H9 (cell line): ENCODE measurements at regions not wholly inside any gene's neighbourhood (a gene's known extent, or its start where the extent isn't known, plus 50 kb on each side); places are given as distances from the start of the nearest gene placed in this dataset.
A peak's percentile ranks its signal among the peaks of the same experiment; 100 is the strongest.

Experiments
- DNase-seq: peaks from one replicate; pipeline ENCODE4 v3.0.0-alpha.2; 2017
- H2AFZ ChIP-seq: one replicate; pipeline ENCODE4 v1.6.1; 2013; ENCODE audit warnings: mild to moderate bottlenecking, low read length, control low read depth, moderate library complexity
- H2AK5ac ChIP-seq: 2 replicates; pipeline ENCODE4 v1.6.1; 2013; ENCODE audit warnings: low read length, control low read depth, mixed read lengths; ENCODE audit not compliant: insufficient read length
- H2BK120ac ChIP-seq: one replicate; pipeline ENCODE4 v1.6.1; 2013; ENCODE audit warnings: low read depth, mild to moderate bottlenecking, low read length, control low read depth, inconsistent platforms; ENCODE audit not compliant: poor library complexity, severe bottlenecking
- H2BK12ac ChIP-seq: 2 replicates; pipeline ENCODE4 v1.6.1; 2013; ENCODE audit warnings: low read length, control low read depth, mixed read lengths, low read depth; ENCODE audit not compliant: insufficient read length
- H2BK15ac ChIP-seq: 2 replicates; pipeline ENCODE4 v1.6.1; 2013; ENCODE audit warnings: low read depth, low read length, control low read depth
- H2BK20ac ChIP-seq: one replicate; pipeline ENCODE4 v1.6.1; 2013; ENCODE audit warnings: low read depth, mild to moderate bottlenecking, low read length, control low read depth, inconsistent platforms; ENCODE audit not compliant: poor library complexity, severe bottlenecking
- H2BK5ac ChIP-seq: 2 replicates; pipeline ENCODE4 v1.6.1; 2013; ENCODE audit warnings: low read length, control low read depth, mixed read lengths; ENCODE audit not compliant: insufficient read length
- H3K14ac ChIP-seq: 2 replicates; pipeline ENCODE4 v1.6.1; 2013; ENCODE audit warnings: low read length, control low read depth; ENCODE audit not compliant: insufficient read depth
- H3K18ac ChIP-seq: 2 replicates; pipeline ENCODE4 v1.6.1; 2013; ENCODE audit warnings: low read depth, mild to moderate bottlenecking, mixed read lengths, low read length, control low read depth; ENCODE audit not compliant: insufficient read length
- H3K23ac ChIP-seq: 2 replicates; pipeline ENCODE4 v1.6.1; 2013; ENCODE audit warnings: low read length, control low read depth, mixed read lengths, low read depth; ENCODE audit not compliant: insufficient read length
- H3K23me2 ChIP-seq: 2 replicates; pipeline ENCODE4 v1.6.1; 2013; ENCODE audit warnings: low read depth, mild to moderate bottlenecking, mixed read lengths, low read length, control low read depth; ENCODE audit not compliant: insufficient read length, poor library complexity, severe bottlenecking
- H3K27ac ChIP-seq: 2 replicates; pipeline ENCODE4 v1.5.1; 2013; ENCODE audit warnings: low read length, control low read depth, mixed read lengths, low read depth; ENCODE audit not compliant: insufficient read length
- H3K27me3 ChIP-seq: 2 replicates; pipeline ENCODE4 v1.6.1; 2013; ENCODE audit warnings: low read length, control low read depth, inconsistent platforms; ENCODE audit not compliant: insufficient read depth
- H3K4ac ChIP-seq: 2 replicates; pipeline ENCODE4 v1.6.1; 2013; ENCODE audit warnings: low read depth, mild to moderate bottlenecking, control low read depth, inconsistent platforms, low read length, moderate library complexity
- H3K4me1 ChIP-seq: 2 replicates; pipeline ENCODE4 v1.6.1; 2013; ENCODE audit warnings: low read length, control low read depth, inconsistent platforms; ENCODE audit not compliant: insufficient read depth
- H3K4me2 ChIP-seq: 2 replicates; pipeline ENCODE4 v1.6.1; 2013; ENCODE audit warnings: low read length, control low read depth, mixed read lengths; ENCODE audit not compliant: insufficient read length, insufficient read depth
- H3K56ac ChIP-seq: 2 replicates; pipeline ENCODE4 v1.6.1; 2013; ENCODE audit warnings: low read depth, mild to moderate bottlenecking, mixed read lengths, low read length, control low read depth; ENCODE audit not compliant: insufficient read length
- H3K79me1 ChIP-seq: 2 replicates; pipeline ENCODE4 v1.6.1; 2013; ENCODE audit warnings: low read depth, mild to moderate bottlenecking, moderate library complexity, low read length, control low read depth, inconsistent platforms; ENCODE audit not compliant: insufficient read depth, poor library complexity, severe bottlenecking
- H3K79me2 ChIP-seq: 2 replicates; pipeline ENCODE4 v1.6.1; 2013; ENCODE audit warnings: low read length, control low read depth, inconsistent platforms; ENCODE audit not compliant: insufficient read depth
- H3K9ac ChIP-seq: 2 replicates; pipeline ENCODE4 v1.6.1; 2013; ENCODE audit warnings: low read length, control low read depth, mixed read lengths; ENCODE audit not compliant: insufficient read length; ENCODE audit errors: extremely low read depth
- H3K9me3 ChIP-seq: one replicate; pipeline ENCODE4 v1.6.1; 2013; ENCODE audit warnings: low read depth, low read length, inconsistent platforms; ENCODE audit not compliant: control insufficient read depth
- H3T11ph ChIP-seq: one replicate; pipeline ENCODE4 v1.6.1; 2013; ENCODE audit warnings: mild to moderate bottlenecking, low read length, control low read depth, inconsistent platforms
- H4K20me1 ChIP-seq: one replicate; pipeline ENCODE4 v1.6.1; 2013; ENCODE audit not compliant: control insufficient read depth, insufficient read length, insufficient read depth
- H4K5ac ChIP-seq: 2 replicates; pipeline ENCODE4 v1.6.1; 2013; ENCODE audit warnings: low read depth, mild to moderate bottlenecking, mixed read lengths, low read length, control low read depth; ENCODE audit not compliant: insufficient read length
- H4K8ac ChIP-seq: replicated peaks from 2 replicates; pipeline ENCODE4 v1.6.1; 2013; ENCODE audit warnings: low read length, control low read depth, mixed read lengths, low read depth; ENCODE audit not compliant: insufficient read length
- H4K91ac ChIP-seq: 2 replicates; pipeline ENCODE4 v1.6.1; 2013; ENCODE audit warnings: low read depth, mild to moderate bottlenecking, moderate library complexity, mixed read lengths, low read length, control low read depth; ENCODE audit not compliant: insufficient read length
- H3K27ac Mint-ChIP-seq, 3 experiments: 2 replicates in 2 of 3; 3 replicates in 1 of 3; pipeline ENCODE4 v1.8.0; 2020 to 2021; ENCODE audit warnings: mixed read lengths in 3 of 3, mild to moderate bottlenecking in 1 of 3, moderate library complexity in 1 of 3
- H3K27me3 Mint-ChIP-seq: 2 replicates; pipeline ENCODE4 v1.8.0; 2021; ENCODE audit warnings: low read depth, mild to moderate bottlenecking, moderate library complexity, mixed read lengths
- H3K36me3 Mint-ChIP-seq, 3 experiments: 2 replicates in 2 of 3; 3 replicates in 1 of 3; pipeline ENCODE4 v1.8.0; 2020 to 2021; ENCODE audit warnings: low read depth in 3 of 3, mixed read lengths in 3 of 3; ENCODE audit not compliant: insufficient read depth in 1 of 3
- H3K4me1 Mint-ChIP-seq, 2 experiments: 2 replicates each; pipeline ENCODE4 v1.8.0; 2020; ENCODE audit warnings: mixed read lengths in 2 of 2
- H3K4me3 Mint-ChIP-seq, 2 experiments: 2 replicates in 1 of 2; 3 replicates in 1 of 2; pipeline ENCODE4 v1.8.0; 2020 to 2021; ENCODE audit warnings: mild to moderate bottlenecking in 2 of 2, mixed read lengths in 2 of 2, moderate library complexity in 1 of 2
- H3K9me3 Mint-ChIP-seq, 2 experiments: 2 replicates in 1 of 2; 3 replicates in 1 of 2; pipeline ENCODE4 v1.8.0; 2020; ENCODE audit warnings: mild to moderate bottlenecking in 2 of 2, mixed read lengths in 2 of 2, moderate library complexity in 1 of 2
- CTCF ChIP-seq: fragments of 200-600 bp; sonication (generic); conservative IDR thresholded peaks from 3 replicates; pipeline ENCODE4 v1.8.0; 2021; ENCODE audit warnings: antibody characterized with exemption, mild to moderate bottlenecking
- WGBS: extraction: QIAGEN DNeasy Blood & Tissue Kit; methylation state at CpG from one replicate; pipeline ENCODE4 v1.1.7; 2013; ENCODE audit warnings: missing lambda C conversion rate, low lambda C conversion rate, mixed read lengths; ENCODE audit not compliant: insufficient read length; ENCODE audit errors: extremely low coverage; 5-methylcytosine and 5-hydroxymethylcytosine counted together

DNA sequence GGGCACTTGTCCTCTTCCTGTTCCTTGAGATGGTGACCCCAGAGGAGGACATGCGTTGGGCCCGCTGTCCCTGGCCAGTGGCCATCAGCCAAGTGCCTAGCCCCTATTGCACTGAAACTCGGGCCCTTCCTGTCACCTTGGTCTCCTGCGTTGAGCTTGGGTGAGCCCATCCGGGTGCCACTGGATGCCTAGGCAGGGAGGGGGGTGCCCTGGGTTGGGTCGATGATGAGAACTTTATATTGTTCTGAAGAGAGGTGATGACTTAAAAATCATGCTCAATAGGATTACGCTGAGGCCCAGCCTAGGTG, 221.8 kb downstream of the SNRPN start:
- no peak overlapping the region for H3K4me3 Mint-ChIP-seq
- Histone ChIP-seq H3T11ph (no peak overlapping the region), H2AFZ (no peak overlapping the region), H3K9me3 (peaks cover 81% of the 10 kb centered on the region), H2BK20ac (no peak overlapping the region), H2BK12ac (no peak overlapping the region), H2AK5ac (no peak overlapping the region), H3K4me1 (no peaks in the 10 kb centered on the region), H3K14ac (no peak overlapping the region), H4K91ac (no peak overlapping the region), H3K23ac (no peak overlapping the region), H2BK15ac (no peak overlapping the region), H3K27ac (no peak overlapping the region), H3K27me3 (no peaks in the 10 kb centered on the region), H2BK5ac (no peak overlapping the region), H3K79me1 (no peaks in the 10 kb centered on the region), H3K4me2 (no peak overlapping the region), H4K20me1 (no peaks in the 10 kb centered on the region), H4K8ac (no peak overlapping the region), H2BK120ac (no peak overlapping the region), H3K18ac (no peak overlapping the region), H3K23me2 (no peaks in the 10 kb centered on the region), H4K5ac (no peak overlapping the region), H3K56ac (no peak overlapping the region), H3K4ac (no peak overlapping the region), H3K79me2 (no peaks in the 10 kb centered on the region), H3K9ac (no peak overlapping the region)
- WGBS: no CpG with 5 or more reads among the region's 7 CpGs
- H3K4me1 Mint-ChIP-seq: no peaks in the 10 kb centered on the region
- no peak for TF ChIP-seq CTCF
- H3K27ac Mint-ChIP-seq: no peak overlapping the region
- peaks cover 10 to 19% (median 15%) of the 10 kb centered on the region in 3 experiments; a peak in 6 of 7 replicates for H3K36me3 Mint-ChIP-seq
- H3K9me3 Mint-ChIP-seq: peaks cover 79 to 92% of the 10 kb centered on the region in 2 experiments
- DNase-seq: peak; percentile 9
- H3K27me3 Mint-ChIP-seq: peaks cover 4% of the 10 kb centered on the region; the same call in 1 of the 2 replicates
